IPS-NIHi7 (cell line): ENCODE measurements at regions not wholly inside any gene's neighbourhood (a gene's known extent, or its start where the extent isn't known, plus 50 kb on each side); places are given as distances from the start of the nearest gene placed in this dataset.
"Not testable (repeated sequence)": the region's sequence is repeated elsewhere in the genome, so short reads cannot be mapped to it uniquely, and the experiment has no call there.

Experiments
- DNase-seq: peaks from one replicate; pipeline ENCODE4 v3.0.0; 2012; ENCODE audit warnings: mixed read lengths; ENCODE audit errors: extremely low spot score

DNA sequence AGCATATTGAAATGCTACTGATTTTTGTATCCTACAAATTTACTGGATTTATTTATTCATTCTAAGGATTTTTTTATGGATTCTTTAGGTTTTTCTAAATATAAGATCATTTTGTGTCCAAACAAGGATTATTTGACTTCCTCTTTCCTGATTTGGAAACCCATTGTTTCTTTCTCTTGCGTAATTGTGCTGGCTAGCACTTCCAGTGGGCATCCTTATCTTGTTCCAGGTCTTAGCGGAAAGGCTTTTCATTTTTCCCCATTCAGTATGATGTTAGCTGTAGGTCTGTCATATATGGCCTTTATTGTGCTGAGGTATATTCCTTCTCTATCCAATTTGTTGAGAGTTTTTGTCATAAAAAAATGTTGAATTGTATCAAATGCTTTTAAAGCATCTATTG, 57.2 kb upstream of the RHOJ start:
- DNase-seq, result no peak

DNA sequence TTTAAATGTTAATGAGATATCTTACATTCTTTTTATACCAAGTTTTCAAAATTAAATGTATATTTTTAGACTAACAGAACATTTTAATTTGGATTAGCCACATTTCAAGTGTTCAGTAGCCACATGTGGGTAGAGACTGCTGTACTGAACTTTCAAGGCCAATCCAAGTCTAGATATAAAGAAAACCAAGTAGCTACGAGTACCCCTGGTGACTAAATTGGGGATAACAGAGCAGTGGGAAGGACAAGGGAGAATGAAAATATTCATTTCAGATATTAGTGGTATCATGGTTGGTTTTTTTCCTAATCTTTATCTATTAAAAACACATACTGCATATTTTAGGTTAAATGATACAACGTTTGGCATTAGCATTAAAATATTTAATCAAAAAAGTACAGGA, 69.4 kb upstream of the RHOJ start:
- DNase-seq, result peak; percentile 34

DNA sequence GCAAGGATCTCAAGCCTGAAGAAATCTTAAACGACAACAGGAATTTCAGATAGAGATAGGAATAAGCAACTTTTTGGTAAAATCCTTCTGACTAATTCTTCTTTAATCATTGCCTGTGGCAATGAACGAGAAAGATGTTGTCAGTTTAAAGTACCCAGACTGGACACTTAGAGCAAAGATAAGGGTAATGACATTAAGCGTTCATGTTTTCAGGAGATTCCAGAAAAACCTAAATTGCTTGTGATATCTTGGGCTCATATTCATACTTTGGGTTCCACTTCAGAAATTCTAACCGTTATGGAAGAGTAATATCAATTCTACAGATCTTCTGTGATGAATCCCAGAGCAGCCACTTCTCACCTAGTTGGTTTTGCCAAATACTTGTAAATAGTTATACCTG, 73.7 kb upstream of the RHOJ start:
- no peak for DNase-seq

DNA sequence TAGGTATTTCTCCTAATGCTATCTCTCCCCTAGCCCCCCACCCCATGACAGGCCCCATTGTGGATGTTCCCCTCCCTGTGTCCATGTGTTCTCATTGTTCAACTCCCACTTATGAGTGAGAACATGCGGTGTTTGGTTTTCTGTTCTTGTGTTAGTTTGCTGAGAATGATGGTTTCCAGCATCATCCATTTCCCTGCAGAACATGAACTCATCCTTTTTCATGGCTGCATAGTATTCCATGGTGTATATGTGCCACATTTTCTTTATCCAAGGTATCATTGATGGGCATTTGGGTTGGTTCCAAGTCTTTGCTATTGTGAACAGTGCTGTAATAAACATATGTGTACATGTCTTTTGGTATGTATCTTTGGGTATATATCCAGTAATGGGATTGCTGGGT, 61.2 kb upstream of the KCNH5 start:
- DNase-seq, result not testable (repeated sequence)

DNA sequence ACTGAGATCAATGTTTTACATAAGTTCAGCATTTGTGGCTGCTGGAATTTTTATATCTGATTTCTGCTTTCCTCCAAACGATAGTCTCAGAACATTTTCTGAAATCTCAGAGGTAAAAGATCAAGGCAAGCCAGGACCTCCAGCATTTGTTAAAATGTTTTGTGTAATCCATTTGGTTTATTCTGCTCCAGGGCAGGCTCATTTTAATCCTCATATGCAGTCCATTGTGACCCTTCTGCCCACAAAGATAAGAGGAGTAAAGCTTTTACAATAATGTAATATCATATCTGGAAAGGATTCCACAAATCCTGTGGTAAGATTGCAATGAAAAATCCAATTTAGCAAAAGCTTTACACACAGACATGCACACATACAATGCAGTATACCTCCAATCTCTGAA, 55.3 kb upstream of the KCNH5 start:
- DNase-seq, result no peak

DNA sequence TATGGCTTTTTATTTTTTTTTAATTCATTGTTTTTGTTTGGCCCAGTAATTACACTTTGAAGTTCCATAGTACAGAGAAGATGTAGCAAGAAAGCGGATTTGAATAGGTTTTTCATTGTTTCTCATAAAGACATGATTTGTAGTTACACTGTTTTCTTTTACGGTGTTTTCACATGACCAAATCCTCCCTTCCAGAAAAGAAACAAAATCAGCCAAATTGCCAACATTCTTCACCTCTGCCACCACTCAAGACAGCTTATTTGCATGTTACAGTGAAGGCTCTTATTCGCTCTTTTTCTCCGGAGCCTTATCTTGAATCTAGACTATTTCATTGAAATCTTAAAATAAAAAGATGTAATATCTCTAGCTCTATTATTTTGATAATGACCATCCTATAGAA, 50.9 kb upstream of the KCNH5 start:
- DNase-seq, result no peak
